GM12891 (cell line): ENCODE measurements at regions not wholly inside any gene's neighbourhood (a gene's known extent, or its start where the extent isn't known, plus 50 kb on each side); places are given as distances from the start of the nearest gene placed in this dataset.

Source experiments
- DNase-seq: peaks from one replicate; pipeline ENCODE4 v3.0.0; 2011; ENCODE audit warnings: low spot score; ENCODE audit not compliant: insufficient read length
- FAIRE-seq: peaks from 2 replicates; lab custom pipeline; 2011; peaks lifted over from hg19 to GRCh38; lab: Jason Lieb, UNC
- PAX5 ChIP-seq: IDR thresholded peaks from 2 replicates; pipeline ENCODE4 v1.6.1; 2011; ENCODE audit warnings: low read length, moderate library complexity, mild to moderate bottlenecking; ENCODE audit not compliant: insufficient read depth, severe bottlenecking
- POLR2A ChIP-seq: IDR thresholded peaks from 2 replicates; pipeline ENCODE4 v1.6.1; 2011; ENCODE audit warnings: low read depth, low read length, control low read depth
- POLR2AphosphoS5 ChIP-seq: IDR thresholded peaks from 2 replicates; pipeline ENCODE4 v1.6.1; 2011; ENCODE audit warnings: low read depth, low read length, control low read depth
- POU2F2 ChIP-seq: IDR thresholded peaks from 2 replicates; pipeline ENCODE4 v1.6.1; 2011; ENCODE audit warnings: low read depth, mild to moderate bottlenecking, control low read depth, low read length, moderate library complexity
- SPI1 ChIP-seq: IDR thresholded peaks from 2 replicates; pipeline ENCODE4 v1.6.1; 2011; ENCODE audit warnings: low read depth, low read length, control low read depth
- TAF1 ChIP-seq: IDR thresholded peaks from 2 replicates; pipeline ENCODE4 v1.6.1; 2011; ENCODE audit warnings: low read depth, low read length, control low read depth

GRCh38 chr10:29171717-29172116 is 117.2 kb upstream of the LYZL1 start:
- no peak for DNase-seq
- no peak for TF ChIP-seq PAX5
- no peak for FAIRE-seq

GRCh38 chr10:29174389-29174788 is 114.5 kb upstream of the LYZL1 start:
- DNase-seq (no peak), FAIRE-seq (no peak)
- no peak for TF ChIP-seq SPI1
- no peak for TF ChIP-seq TAF1
- TF ChIP-seq PAX5: no peak
- no peak for TF ChIP-seq POU2F2

- FAIRE-seq (no peak), DNase-seq (no peak)
- TF ChIP-seq SPI1 (no peak), POU2F2 (no peak), TAF1 (no peak)
These were observed 111.7 kb upstream of the LYZL1 start for GRCh38 chr10:29176845-29177832.

GRCh38 chr10:29181936-29182335 is 106.9 kb upstream of the LYZL1 start:
- FAIRE-seq (no peak), DNase-seq (no peak)
- TF ChIP-seq PAX5 (no peak), POU2F2 (no peak), POLR2A (no peak), POLR2AphosphoS5 (no peak), TAF1 (no peak), SPI1 (no peak)

GRCh38 chr10:29183301-29183945 is 105.4 kb upstream of the LYZL1 start:
- FAIRE-seq (no peak), DNase-seq (no peak)
- no peak for TF ChIP-seq POU2F2

- DNase-seq (no peak), FAIRE-seq (no peak)
- TF ChIP-seq TAF1: no peak
These were observed 104.5 kb upstream of the LYZL1 start for GRCh38 chr10:29184205-29185000.

GRCh38 chr10:29185050-29185449 is 103.8 kb upstream of the LYZL1 start:
- DNase-seq: no peak
- TF ChIP-seq TAF1: no peak
- TF ChIP-seq SPI1: no peak
- no peak for TF ChIP-seq POLR2AphosphoS5
- TF ChIP-seq PAX5: no peak
- TF ChIP-seq POLR2A: no peak
- no peak for TF ChIP-seq POU2F2
- no peak for FAIRE-seq

- no peak for DNase-seq
- no peak for TF ChIP-seq TAF1
- no peak for TF ChIP-seq PAX5
These were observed 102.6 kb upstream of the LYZL1 start for GRCh38 chr10:29186221-29186620.

GRCh38 chr10:29189256-29189655 is 99.6 kb upstream of the LYZL1 start:
- no peak for DNase-seq
- FAIRE-seq: no peak
- TF ChIP-seq POLR2A (no peak), PAX5 (no peak)

More at GRCh38 chr10:29186221-29186620, 102.6 kb upstream of the LYZL1 start:
- no peak for FAIRE-seq

GRCh38 chr10:29191674-29192073 is 97.2 kb upstream of the LYZL1 start:
- DNase-seq (no peak), FAIRE-seq (no peak)
- TF ChIP-seq TAF1 (no peak), POU2F2 (no peak), SPI1 (no peak), PAX5 (no peak), POLR2AphosphoS5 (no peak), POLR2A (no peak)

- no peak for FAIRE-seq
- no peak for DNase-seq
- TF ChIP-seq PAX5 (no peak), SPI1 (no peak), TAF1 (no peak), POLR2AphosphoS5 (no peak), POU2F2 (no peak), POLR2A (no peak)
These were observed 89.5 kb upstream of the LYZL1 start for GRCh38 chr10:29199339-29199738.
